ENCODE measurements at regions not wholly inside any gene's neighbourhood (a gene's known extent, or its start where the extent isn't known, plus 50 kb on each side); places are given as distances from the start of the nearest gene placed in this dataset.

- H3K4me3 ChIP-seq (ENCODE audit: low read length): no peak overlapping the region
Measured at GRCh38 chr12:41983394-41983793, 161.3 kb downstream of the GXYLT1 start.

GRCh38 chr12:41981758-41982157 is 162.9 kb downstream of the GXYLT1 start:
- H3K9me3 ChIP-seq (ENCODE audit: insufficient read depth, low read depth, low read length): peaks cover 9% of the 10 kb centered on the region
- no peaks in the 10 kb centered on the region for H3K27me3 ChIP-seq (ENCODE audit: insufficient read depth, low read length)
- 63% methylated on average over 1 of the region's 1 CpG for WGBS
- no peak overlapping the region for H3K4me3 ChIP-seq (ENCODE audit: low read length)
- no peak overlapping the region for H3K9ac ChIP-seq (ENCODE audit: low read depth, low read length)
- no peaks in the 10 kb centered on the region for H3K36me3 ChIP-seq (ENCODE audit: insufficient read depth, low read length)
- H3K27ac ChIP-seq (ENCODE audit: low read depth, low read length): no peak overlapping the region
- H3K4me1 ChIP-seq (ENCODE audit: insufficient read depth, low read length): peaks cover 10% of the 10 kb centered on the region

More at GRCh38 chr12:41983394-41983793, 161.3 kb downstream of the GXYLT1 start:
- H3K27me3 ChIP-seq (ENCODE audit: insufficient read depth, low read length): no peaks in the 10 kb centered on the region
- peaks cover 9% of the 10 kb centered on the region for H3K9me3 ChIP-seq (ENCODE audit: insufficient read depth, low read depth, low read length)
- WGBS: no CpG with 5 or more reads among the region's 1 CpG
- H3K27ac ChIP-seq (ENCODE audit: low read depth, low read length): no peak overlapping the region
- peaks cover 10% of the 10 kb centered on the region for H3K4me1 ChIP-seq (ENCODE audit: insufficient read depth, low read length)
- H3K9ac ChIP-seq (ENCODE audit: low read depth, low read length): no peak overlapping the region
- no peaks in the 10 kb centered on the region for H3K36me3 ChIP-seq (ENCODE audit: insufficient read depth, low read length)

GRCh38 chr12:41981013-41981412 is 163.7 kb downstream of the GXYLT1 start:
- Histone ChIP-seq H3K4me1 (ENCODE audit: insufficient read depth, low read length) (peaks cover 10% of the 10 kb centered on the region), H3K27me3 (ENCODE audit: insufficient read depth, low read length) (no peaks in the 10 kb centered on the region)

GRCh38 chr12:41980390-41980789 is 164.3 kb downstream of the GXYLT1 start:
- Histone ChIP-seq H3K27ac (ENCODE audit: low read depth, low read length) (no peak overlapping the region), H3K4me1 (ENCODE audit: insufficient read depth, low read length) (peaks cover 10% of the 10 kb centered on the region), H3K27me3 (ENCODE audit: insufficient read depth, low read length) (no peaks in the 10 kb centered on the region), H3K9me3 (ENCODE audit: insufficient read depth, low read depth, low read length) (peaks cover 9% of the 10 kb centered on the region), H3K36me3 (ENCODE audit: insufficient read depth, low read length) (no peaks in the 10 kb centered on the region), H3K4me3 (ENCODE audit: low read length) (no peak overlapping the region), H3K9ac (ENCODE audit: low read depth, low read length) (no peak overlapping the region)
- 79% methylated on average over 1 of the region's 1 CpG for WGBS

More at GRCh38 chr12:41981013-41981412, 163.7 kb downstream of the GXYLT1 start:
- Histone ChIP-seq H3K9me3 (ENCODE audit: insufficient read depth, low read depth, low read length) (peaks cover 9% of the 10 kb centered on the region), H3K4me3 (ENCODE audit: low read length) (no peak overlapping the region), H3K9ac (ENCODE audit: low read depth, low read length) (no peak overlapping the region), H3K27ac (ENCODE audit: low read depth, low read length) (no peak overlapping the region), H3K36me3 (ENCODE audit: insufficient read depth, low read length) (no peaks in the 10 kb centered on the region)
- WGBS: 87% methylated on average over 2 of the region's 2 CpGs

- WGBS: 88% methylated on average over 2 of the region's 2 CpGs
Measured at GRCh38 chr12:41979574-41979973, 165.1 kb downstream of the GXYLT1 start.

GRCh38 chr12:41972598-41972997 is 172.1 kb downstream of the GXYLT1 start:
- whole genome bisulfite sequencing: 89% methylated on average over 2 of the region's 2 CpGs
- Histone ChIP-seq H3K27ac (ENCODE audit: low read depth, low read length) (no peak overlapping the region), H3K27me3 (ENCODE audit: insufficient read depth, low read length) (no peaks in the 10 kb centered on the region)

More at GRCh38 chr12:41979574-41979973, 165.1 kb downstream of the GXYLT1 start:
- no peaks in the 10 kb centered on the region for H3K27me3 ChIP-seq (ENCODE audit: insufficient read depth, low read length)
- H3K9me3 ChIP-seq (ENCODE audit: insufficient read depth, low read depth, low read length): peaks cover 9% of the 10 kb centered on the region
- no peaks in the 10 kb centered on the region for H3K36me3 ChIP-seq (ENCODE audit: insufficient read depth, low read length)
- no peak overlapping the region for H3K9ac ChIP-seq (ENCODE audit: low read depth, low read length)
- peaks cover 10% of the 10 kb centered on the region for H3K4me1 ChIP-seq (ENCODE audit: insufficient read depth, low read length)
- H3K27ac ChIP-seq (ENCODE audit: low read depth, low read length): no peak overlapping the region
- H3K4me3 ChIP-seq (ENCODE audit: low read length): no peak overlapping the region

GRCh38 chr12:41972196-41972595 is 172.5 kb downstream of the GXYLT1 start:
- WGBS: 75% methylated on average over 3 of the region's 3 CpGs
- H3K9ac ChIP-seq (ENCODE audit: low read depth, low read length): no peak overlapping the region
- H3K27ac ChIP-seq (ENCODE audit: low read depth, low read length): no peak overlapping the region
- H3K9me3 ChIP-seq (ENCODE audit: insufficient read depth, low read depth, low read length): no peaks in the 10 kb centered on the region
- H3K27me3 ChIP-seq (ENCODE audit: insufficient read depth, low read length): no peaks in the 10 kb centered on the region
- H3K4me1 ChIP-seq (ENCODE audit: insufficient read depth, low read length): peaks cover 18% of the 10 kb centered on the region
- no peak overlapping the region for H3K4me3 ChIP-seq (ENCODE audit: low read length)
- H3K36me3 ChIP-seq (ENCODE audit: insufficient read depth, low read length): no peaks in the 10 kb centered on the region

More at GRCh38 chr12:41972598-41972997, 172.1 kb downstream of the GXYLT1 start:
- Histone ChIP-seq H3K36me3 (ENCODE audit: insufficient read depth, low read length) (no peaks in the 10 kb centered on the region), H3K9ac (ENCODE audit: low read depth, low read length) (no peak overlapping the region), H3K4me3 (ENCODE audit: low read length) (no peak overlapping the region), H3K9me3 (ENCODE audit: insufficient read depth, low read depth, low read length) (no peaks in the 10 kb centered on the region), H3K4me1 (ENCODE audit: insufficient read depth, low read length) (peaks cover 14% of the 10 kb centered on the region)

- H3K4me3 ChIP-seq (ENCODE audit: low read length): no peak overlapping the region
- no peaks in the 10 kb centered on the region for H3K27me3 ChIP-seq (ENCODE audit: insufficient read depth, low read length)
- no peak overlapping the region for H3K27ac ChIP-seq (ENCODE audit: low read depth, low read length)
- H3K9me3 ChIP-seq (ENCODE audit: insufficient read depth, low read depth, low read length): no peaks in the 10 kb centered on the region
- WGBS: 98% methylated on average over 2 of the region's 2 CpGs
- no peak overlapping the region for H3K9ac ChIP-seq (ENCODE audit: low read depth, low read length)
- H3K4me1 ChIP-seq (ENCODE audit: insufficient read depth, low read length): peaks cover 23% of the 10 kb centered on the region
- H3K36me3 ChIP-seq (ENCODE audit: insufficient read depth, low read length): no peaks in the 10 kb centered on the region
Measured at GRCh38 chr12:41970744-41971143, 173.9 kb downstream of the GXYLT1 start.

GRCh38 chr12:41968599-41968998 is 176.1 kb downstream of the GXYLT1 start:
- H3K9me3 ChIP-seq (ENCODE audit: insufficient read depth, low read depth, low read length): no peaks in the 10 kb centered on the region
- H3K9ac ChIP-seq (ENCODE audit: low read depth, low read length): no peak overlapping the region
- no peak overlapping the region for H3K4me3 ChIP-seq (ENCODE audit: low read length)
- no peaks in the 10 kb centered on the region for H3K27me3 ChIP-seq (ENCODE audit: insufficient read depth, low read length)
- no peak overlapping the region; the same call in 1 of the 2 replicates for H3K27ac ChIP-seq (ENCODE audit: low read depth, low read length)
- H3K36me3 ChIP-seq (ENCODE audit: insufficient read depth, low read length): no peaks in the 10 kb centered on the region
- peaks cover 23% of the 10 kb centered on the region for H3K4me1 ChIP-seq (ENCODE audit: insufficient read depth, low read length)

- Histone ChIP-seq H3K4me1 (ENCODE audit: insufficient read depth, low read length) (peaks cover 23% of the 10 kb centered on the region), H3K27ac (ENCODE audit: low read depth, low read length) (peak overlapping the region; percentile 49; the same call in 1 of the 2 replicates), H3K36me3 (ENCODE audit: insufficient read depth, low read length) (no peaks in the 10 kb centered on the region), H3K4me3 (ENCODE audit: low read length) (no peak overlapping the region), H3K27me3 (ENCODE audit: insufficient read depth, low read length) (no peaks in the 10 kb centered on the region), H3K9ac (ENCODE audit: low read depth, low read length) (no peak overlapping the region), H3K9me3 (ENCODE audit: insufficient read depth, low read depth, low read length) (no peaks in the 10 kb centered on the region)
- WGBS: 21% methylated on average over 14 of the region's 14 CpGs
Measured at GRCh38 chr12:41967668-41968500, 176.8 kb downstream of the GXYLT1 start.

- no peak overlapping the region for H3K27ac ChIP-seq (ENCODE audit: low read depth, low read length)
- H3K9me3 ChIP-seq (ENCODE audit: insufficient read depth, low read depth, low read length): no peaks in the 10 kb centered on the region
- H3K27me3 ChIP-seq (ENCODE audit: insufficient read depth, low read length): no peaks in the 10 kb centered on the region
- no peak overlapping the region for H3K4me3 ChIP-seq (ENCODE audit: low read length)
- H3K4me1 ChIP-seq (ENCODE audit: insufficient read depth, low read length): peaks cover 23% of the 10 kb centered on the region
- H3K9ac ChIP-seq (ENCODE audit: low read depth, low read length): no peak overlapping the region
- H3K36me3 ChIP-seq (ENCODE audit: insufficient read depth, low read length): no peaks in the 10 kb centered on the region
- WGBS: 95% methylated on average over 2 of the region's 2 CpGs
Measured at GRCh38 chr12:41966916-41967315, 177.8 kb downstream of the GXYLT1 start.
